Natural killer cell treated with Interleukin-12 subunit alpha and Interleukin-12 subunit beta and Interleukin-15 and Interleukin-18, amount 100 ng/mL, for 72 hours (primary cell): ENCODE measurements at regions not wholly inside any gene's neighbourhood (a gene's known extent, or its start where the extent isn't known, plus 50 kb on each side); places are given as distances from the start of the nearest gene placed in this dataset.

Experiments
- ATAC-seq, 2 donors: fragments of 150-1000 bp; cut with Tn5 transposase in 1 of 2; sonication (Bioruptor Pico), chemical (Tn5 transposase) in 1 of 2; 2 replicates each; pipeline ENCODE4 v1.10.0; 2021
- DNase-seq: peaks from one replicate; pipeline ENCODE4 v3.0.0; 2022; ENCODE audit warnings: low spot score
- H3K27ac Mint-ChIP-seq, 2 donors: 1 replicate in 1 of 2; 2 replicates in 1 of 2; pipeline ENCODE4 v1.8.0; 2022; ENCODE audit warnings: mixed read lengths in 2 of 2, mild to moderate bottlenecking in 1 of 2, moderate library complexity in 1 of 2
- H3K27me3 Mint-ChIP-seq, 2 donors: 1 replicate in 1 of 2; 2 replicates in 1 of 2; pipeline ENCODE4 v1.8.0; 2022; ENCODE audit warnings: mixed read lengths in 2 of 2
- H3K36me3 Mint-ChIP-seq: one replicate; pipeline ENCODE4 v1.8.0; 2022; ENCODE audit warnings: mixed read lengths
- H3K4me1 Mint-ChIP-seq, 2 donors: 1 replicate in 1 of 2; 2 replicates in 1 of 2; pipeline ENCODE4 v1.8.0; 2022; ENCODE audit warnings: low read depth in 2 of 2, mixed read lengths in 2 of 2, mild to moderate bottlenecking in 1 of 2
- H3K4me3 Mint-ChIP-seq: one replicate; pipeline ENCODE4 v1.8.0; 2022; ENCODE audit warnings: mixed read lengths
- H3K9me3 Mint-ChIP-seq: 2 replicates; pipeline ENCODE4 v1.8.0; 2022; ENCODE audit warnings: mixed read lengths

DNA sequence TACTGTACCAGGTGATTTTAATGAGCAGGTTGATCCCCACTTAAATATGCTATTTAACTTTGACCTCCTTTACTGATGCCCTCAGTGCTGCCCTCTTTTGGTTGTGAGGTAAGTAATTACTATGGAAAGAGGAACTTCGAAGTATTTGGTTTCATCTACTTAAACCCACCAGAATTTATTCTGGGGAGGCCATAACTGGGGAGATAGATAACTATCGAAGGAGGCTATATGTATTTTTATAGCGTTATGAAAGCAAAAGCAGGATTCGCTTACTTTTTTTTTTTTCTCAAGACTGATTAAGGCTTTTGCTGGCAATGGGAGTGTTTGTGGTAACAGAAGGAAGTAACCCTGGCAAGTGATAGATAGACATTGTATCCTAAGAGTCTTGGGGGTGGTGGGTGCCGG is 168.9 kb upstream of the CENPW start:
- ATAC-seq (no peak), DNase-seq (no peak)
- peaks cover 2% of the 10 kb centered on the region for H3K36me3 Mint-ChIP-seq
- H3K4me1 Mint-ChIP-seq = peaks cover 9 to 10% of the 10 kb centered on the region in 2 donors
- no peaks in the 10 kb centered on the region for H3K27me3 Mint-ChIP-seq
- peaks cover 2% of the 10 kb centered on the region for H3K9me3 Mint-ChIP-seq
- H3K4me3 Mint-ChIP-seq = peak overlapping the region; percentile 51
- no peak overlapping the region for H3K27ac Mint-ChIP-seq

DNA sequence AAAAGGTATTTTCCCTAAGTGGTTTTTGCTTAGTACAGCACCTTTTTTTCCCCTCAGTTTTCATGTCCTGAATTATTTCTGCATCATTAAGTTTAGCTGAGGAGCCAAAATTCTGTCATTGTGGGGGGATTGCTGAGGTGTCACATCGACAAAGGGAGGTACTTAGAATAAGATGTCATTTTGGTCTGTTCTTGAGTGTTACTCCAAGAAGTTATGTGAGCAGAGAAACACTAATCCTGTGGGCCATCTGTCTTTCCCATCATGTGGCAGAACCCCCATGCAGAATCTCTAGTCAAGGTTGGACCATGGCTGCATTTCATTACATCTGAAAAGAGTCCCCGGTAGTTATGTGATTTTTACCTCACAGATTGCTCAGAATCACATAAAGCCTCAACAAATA is 167.8 kb upstream of the CENPW start:
- ATAC-seq = no peak
- no peak overlapping the region for H3K4me3 Mint-ChIP-seq
- peaks cover 10 to 11% of the 10 kb centered on the region in 2 donors for H3K4me1 Mint-ChIP-seq
- no peaks in the 10 kb centered on the region for H3K36me3 Mint-ChIP-seq
- H3K27ac Mint-ChIP-seq = no peak overlapping the region
- no peaks in the 10 kb centered on the region for H3K27me3 Mint-ChIP-seq
- no peak for DNase-seq
- H3K9me3 Mint-ChIP-seq = no peaks in the 10 kb centered on the region

DNA sequence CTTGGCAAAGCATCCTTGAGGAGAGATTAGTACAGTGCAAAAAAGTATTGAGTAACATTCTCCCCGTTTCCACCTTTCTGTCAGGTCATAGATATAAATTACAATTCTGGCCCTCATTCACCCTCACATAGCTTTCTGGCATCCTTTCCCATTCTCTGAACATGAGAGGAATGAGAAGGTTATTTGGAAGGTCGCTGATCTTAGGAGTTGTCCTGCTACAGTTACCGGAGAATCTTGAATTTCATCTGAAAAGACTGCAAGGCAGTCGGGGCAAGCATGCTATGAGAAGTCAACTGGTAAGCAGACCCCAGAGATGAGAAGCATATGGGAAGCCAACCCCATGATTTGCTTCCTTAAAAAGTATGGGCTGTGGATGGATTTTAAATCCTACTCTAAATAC is 166.7 kb upstream of the CENPW start:
- Mint-ChIP-seq H3K9me3 (no peaks in the 10 kb centered on the region), H3K4me3 (no peak overlapping the region), H3K4me1 (peaks cover 10 to 11% of the 10 kb centered on the region in 2 donors), H3K27me3 (no peaks in the 10 kb centered on the region), H3K36me3 (no peaks in the 10 kb centered on the region), H3K27ac (no peak overlapping the region)
- DNase-seq = no peak
- ATAC-seq = no peak

DNA sequence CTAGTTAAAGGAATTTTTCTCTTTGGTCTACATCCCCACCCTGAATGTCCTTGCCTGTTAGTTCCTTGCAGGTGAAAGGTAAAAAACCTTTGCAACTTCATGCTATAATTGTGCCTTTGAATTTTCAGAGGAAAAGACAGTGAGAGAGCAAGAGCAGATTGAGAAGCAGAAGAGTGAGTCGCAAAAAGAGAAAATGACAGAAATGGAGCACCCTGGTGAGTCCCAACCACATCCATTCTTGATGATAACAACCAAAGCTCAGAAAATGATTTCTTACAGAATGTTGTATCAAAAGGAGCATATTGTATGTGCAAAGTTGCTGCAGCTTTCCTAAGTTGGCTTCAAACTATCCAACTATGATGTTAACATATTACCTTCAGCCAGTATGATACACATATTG is 165.2 kb upstream of the CENPW start:
- Mint-ChIP-seq H3K4me1 (peaks cover 10 to 11% of the 10 kb centered on the region in 2 donors), H3K36me3 (no peaks in the 10 kb centered on the region), H3K9me3 (no peaks in the 10 kb centered on the region)

DNA sequence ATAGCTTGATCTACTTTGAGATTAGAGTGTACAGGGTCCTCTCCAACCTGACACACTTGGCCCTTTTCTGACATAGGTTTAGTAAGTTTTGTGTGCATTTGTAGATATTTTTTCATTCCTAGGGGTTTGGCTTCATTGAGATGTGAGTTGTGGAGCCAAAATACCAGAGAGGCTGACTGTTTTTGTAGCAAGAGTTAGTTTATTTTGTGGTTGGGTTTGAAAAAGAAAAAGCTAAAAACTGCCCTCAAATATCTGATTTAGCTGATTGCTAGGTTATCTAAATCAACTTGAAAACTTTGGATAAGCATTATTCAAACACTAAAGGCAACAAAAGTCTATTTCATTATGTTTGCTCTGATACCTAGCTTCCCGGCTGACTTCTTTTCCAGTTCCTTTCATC is 164.7 kb upstream of the CENPW start:
- no peak overlapping the region for H3K4me3 Mint-ChIP-seq
- no peaks in the 10 kb centered on the region for H3K27me3 Mint-ChIP-seq
- H3K4me1 Mint-ChIP-seq = peaks cover 10 to 11% of the 10 kb centered on the region in 2 donors
- ATAC-seq (no peak), DNase-seq (no peak)
- no peak overlapping the region for H3K27ac Mint-ChIP-seq
- H3K36me3 Mint-ChIP-seq = no peaks in the 10 kb centered on the region
- no peaks in the 10 kb centered on the region for H3K9me3 Mint-ChIP-seq

More for the DNA sequence above, 165.2 kb upstream of the CENPW start:
- H3K4me3 Mint-ChIP-seq = no peak overlapping the region
- no peaks in the 10 kb centered on the region for H3K27me3 Mint-ChIP-seq
- no peak overlapping the region for H3K27ac Mint-ChIP-seq
- ATAC-seq = no peak
- no peak for DNase-seq

DNA sequence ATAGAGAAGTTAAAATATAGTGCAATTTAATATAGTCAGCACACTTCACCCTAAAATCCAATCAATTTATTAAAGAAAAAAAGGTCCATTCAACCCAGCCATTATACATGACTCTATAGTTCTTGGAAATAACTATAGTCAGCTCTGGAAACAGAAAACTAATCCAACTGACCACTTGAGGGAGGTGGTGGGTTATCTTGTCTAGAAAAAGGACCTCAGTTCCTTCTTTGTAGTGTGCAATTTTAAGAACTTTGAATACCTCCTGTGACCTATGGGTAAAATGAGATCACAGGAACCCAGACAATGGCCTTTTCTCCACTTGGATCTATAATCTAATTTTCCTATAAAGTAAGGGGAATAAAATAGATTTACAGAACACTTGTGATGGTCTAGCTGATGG is 163.6 kb upstream of the CENPW start:
- Mint-ChIP-seq H3K36me3 (no peaks in the 10 kb centered on the region), H3K9me3 (no peaks in the 10 kb centered on the region), H3K27me3 (no peaks in the 10 kb centered on the region), H3K4me3 (no peak overlapping the region), H3K4me1 (peaks cover 5% of the 10 kb centered on the region in 2 donors), H3K27ac (peak overlapping the region in 1 of 2 donors; percentile 81)
- ATAC-seq (no peak), DNase-seq (no peak)

DNA sequence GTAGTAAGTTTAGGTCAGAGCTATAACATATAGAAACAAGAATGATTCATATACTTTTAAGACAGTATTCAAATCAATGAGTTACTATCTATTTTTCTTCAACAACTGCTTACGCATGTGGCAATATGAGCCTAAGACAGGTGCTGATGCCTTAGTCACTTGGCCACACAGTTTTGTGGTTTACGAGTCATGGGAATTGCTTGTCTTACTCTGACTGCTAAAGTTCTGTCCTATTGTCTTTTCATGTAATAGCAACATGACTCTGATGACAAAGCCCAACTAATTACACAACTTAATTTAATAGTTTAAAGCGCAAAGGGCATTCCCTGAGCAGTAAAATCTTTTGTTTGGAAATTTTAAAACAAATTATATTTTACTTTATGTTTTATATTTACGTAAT is 159.3 kb upstream of the CENPW start:
- Mint-ChIP-seq H3K9me3 (peaks cover 2% of the 10 kb centered on the region), H3K4me3 (no peak overlapping the region), H3K36me3 (no peaks in the 10 kb centered on the region), H3K4me1 (peaks cover 4 to 5% of the 10 kb centered on the region in 2 donors), H3K27me3 (no peaks in the 10 kb centered on the region), H3K27ac (no peak overlapping the region)
- no peak for DNase-seq
- peak; percentile 75 to 78 for ATAC-seq

DNA sequence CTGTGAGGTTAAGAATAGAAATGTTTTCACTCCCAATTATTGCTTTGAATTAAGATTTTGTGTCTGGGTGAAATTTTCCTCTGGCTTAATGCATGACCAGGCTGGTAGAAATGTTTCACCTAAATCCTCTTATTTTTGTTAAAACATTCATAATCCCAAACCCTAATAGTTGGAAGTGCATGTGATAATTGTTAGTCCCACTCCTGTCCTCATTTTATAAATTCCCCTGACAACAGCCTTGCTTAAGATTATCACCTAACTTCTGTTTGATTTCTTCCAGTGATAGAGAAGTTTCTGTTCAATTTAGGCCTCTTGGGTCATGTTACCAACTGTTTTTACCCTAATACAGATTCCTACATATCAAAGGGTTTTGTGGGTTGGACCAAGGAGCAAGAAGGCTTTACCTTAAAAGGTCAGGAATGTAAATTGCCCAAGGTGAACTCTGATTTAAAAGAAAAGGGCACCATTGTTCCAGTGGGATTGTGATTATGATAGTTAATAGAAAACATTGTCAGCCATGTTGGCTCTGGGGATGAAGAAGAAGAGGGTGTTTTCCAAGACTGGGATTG is 158.7 kb upstream of the CENPW start:
- Mint-ChIP-seq H3K9me3 (peaks cover 4% of the 10 kb centered on the region), H3K4me3 (no peak overlapping the region), H3K36me3 (no peaks in the 10 kb centered on the region), H3K4me1 (no peaks in the 10 kb centered on the region), H3K27me3 (no peaks in the 10 kb centered on the region), H3K27ac (no peak overlapping the region)
- no peak for DNase-seq
- ATAC-seq = no peak

DNA sequence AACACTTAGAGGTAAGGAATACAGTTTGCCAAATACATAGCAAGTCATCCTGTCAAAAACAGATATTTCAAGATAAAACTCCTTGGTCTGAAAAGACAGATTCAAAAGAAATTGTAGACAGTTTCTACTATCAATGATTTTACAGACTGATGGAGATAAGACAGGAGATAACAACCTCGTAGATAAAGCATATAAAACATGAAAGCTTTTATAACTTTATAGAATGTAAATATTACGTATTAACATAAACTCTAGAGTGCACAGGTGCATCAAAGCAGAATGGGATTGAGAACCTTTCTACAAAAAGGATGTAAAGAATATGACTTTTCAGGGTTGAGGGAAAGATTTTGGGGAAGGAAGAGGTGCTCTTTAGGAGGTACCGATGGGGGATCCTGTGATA is 158.0 kb upstream of the CENPW start:
- H3K36me3 Mint-ChIP-seq = no peaks in the 10 kb centered on the region
- H3K4me1 Mint-ChIP-seq = no peaks in the 10 kb centered on the region
- H3K9me3 Mint-ChIP-seq = peaks cover 4% of the 10 kb centered on the region
- ATAC-seq (no peak), DNase-seq (no peak)
- H3K27ac Mint-ChIP-seq = no peak overlapping the region
- no peaks in the 10 kb centered on the region for H3K27me3 Mint-ChIP-seq
- no peak overlapping the region for H3K4me3 Mint-ChIP-seq

DNA sequence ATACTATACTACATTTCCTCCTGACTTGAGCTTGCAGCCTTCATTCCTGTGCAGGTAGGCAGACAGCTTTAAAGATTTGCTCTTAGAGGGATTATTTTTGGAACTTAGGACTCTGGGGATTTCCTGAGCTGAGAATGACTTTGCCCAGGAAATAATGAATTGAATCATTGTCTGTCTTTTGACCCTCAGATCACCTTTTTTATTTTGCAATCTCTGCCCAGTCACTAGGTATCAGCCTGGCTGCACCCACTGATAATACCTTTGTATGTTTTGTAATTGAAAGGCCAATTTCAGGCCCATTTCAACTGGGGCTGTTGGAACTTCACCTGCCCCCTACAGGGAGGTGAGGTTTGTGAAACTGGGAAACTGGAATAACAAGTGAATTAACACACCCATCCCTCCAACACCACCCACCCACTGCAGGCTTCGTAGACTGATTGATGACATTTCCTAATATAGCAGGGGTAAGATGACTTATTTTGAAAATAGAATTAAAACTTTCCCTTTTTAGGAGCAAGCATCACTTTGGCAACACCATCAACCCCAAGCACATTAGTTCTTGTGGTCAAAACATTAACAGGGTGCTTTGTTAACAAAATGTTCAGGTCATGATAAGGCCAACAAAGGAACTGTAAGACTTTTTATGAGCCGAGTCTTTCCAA is 157.1 kb upstream of the CENPW start:
- Mint-ChIP-seq H3K9me3 (peaks cover 4% of the 10 kb centered on the region), H3K36me3 (no peaks in the 10 kb centered on the region), H3K27ac (no peak overlapping the region), H3K27me3 (no peaks in the 10 kb centered on the region), H3K4me1 (no peaks in the 10 kb centered on the region), H3K4me3 (no peak overlapping the region)
- DNase-seq (no peak), ATAC-seq (no peak)

DNA sequence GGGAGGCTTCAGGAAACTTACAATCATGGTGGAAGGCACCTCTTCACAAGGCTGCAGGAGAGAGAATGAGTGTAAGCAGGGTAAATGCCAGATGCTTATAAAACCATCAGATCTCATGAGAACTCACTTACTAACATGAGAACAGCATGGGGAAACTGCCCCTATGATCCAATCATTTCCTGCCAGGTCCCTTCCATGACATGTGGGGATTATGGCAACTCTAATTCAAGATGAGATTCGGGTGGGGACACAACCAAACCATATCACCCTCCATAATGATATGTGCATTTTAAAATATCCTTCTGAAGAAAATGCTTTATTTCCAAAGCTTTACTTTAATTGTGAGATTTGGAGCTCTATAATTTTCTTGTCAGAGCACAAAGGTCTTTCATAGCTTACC is 154.1 kb upstream of the CENPW start:
- no peak for DNase-seq
- no peak for ATAC-seq
- Mint-ChIP-seq H3K4me1 (no peaks in the 10 kb centered on the region), H3K9me3 (peaks cover 4% of the 10 kb centered on the region), H3K27ac (no peak overlapping the region), H3K36me3 (no peaks in the 10 kb centered on the region), H3K27me3 (no peaks in the 10 kb centered on the region), H3K4me3 (no peak overlapping the region)

DNA sequence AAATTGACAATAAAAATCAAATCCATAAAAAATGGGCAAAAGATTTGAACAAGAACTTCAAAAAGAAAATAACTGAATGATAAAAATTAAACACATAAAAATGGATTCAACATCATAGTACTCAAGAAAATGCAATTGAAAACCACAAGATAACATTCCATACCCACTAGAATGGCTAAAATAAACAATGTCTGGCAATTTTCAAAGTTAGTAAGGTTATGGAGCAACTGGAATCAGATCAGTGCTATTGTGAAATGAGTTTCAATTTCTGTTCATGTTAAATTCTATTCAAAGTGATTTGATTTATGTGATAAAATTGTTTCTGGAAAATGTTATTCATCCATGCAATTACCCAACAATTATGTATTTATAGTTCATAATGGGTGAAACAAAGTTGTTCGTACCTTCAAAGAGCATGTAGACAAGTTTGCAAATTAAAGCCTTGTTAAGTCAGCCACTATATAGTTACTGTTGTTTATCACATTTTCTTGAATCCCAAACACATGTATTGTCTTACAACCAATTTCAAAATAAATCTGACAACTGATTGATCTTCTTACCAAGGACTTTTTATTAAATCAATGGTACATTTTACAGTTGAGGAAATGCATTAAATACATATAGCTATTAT is 151.5 kb upstream of the CENPW start:
- Mint-ChIP-seq H3K9me3 (peaks cover 4% of the 10 kb centered on the region), H3K27ac (no peak overlapping the region), H3K27me3 (no peaks in the 10 kb centered on the region), H3K4me3 (no peak overlapping the region), H3K4me1 (no peaks in the 10 kb centered on the region), H3K36me3 (no peaks in the 10 kb centered on the region)
- DNase-seq = no peak
- no peak for ATAC-seq

DNA sequence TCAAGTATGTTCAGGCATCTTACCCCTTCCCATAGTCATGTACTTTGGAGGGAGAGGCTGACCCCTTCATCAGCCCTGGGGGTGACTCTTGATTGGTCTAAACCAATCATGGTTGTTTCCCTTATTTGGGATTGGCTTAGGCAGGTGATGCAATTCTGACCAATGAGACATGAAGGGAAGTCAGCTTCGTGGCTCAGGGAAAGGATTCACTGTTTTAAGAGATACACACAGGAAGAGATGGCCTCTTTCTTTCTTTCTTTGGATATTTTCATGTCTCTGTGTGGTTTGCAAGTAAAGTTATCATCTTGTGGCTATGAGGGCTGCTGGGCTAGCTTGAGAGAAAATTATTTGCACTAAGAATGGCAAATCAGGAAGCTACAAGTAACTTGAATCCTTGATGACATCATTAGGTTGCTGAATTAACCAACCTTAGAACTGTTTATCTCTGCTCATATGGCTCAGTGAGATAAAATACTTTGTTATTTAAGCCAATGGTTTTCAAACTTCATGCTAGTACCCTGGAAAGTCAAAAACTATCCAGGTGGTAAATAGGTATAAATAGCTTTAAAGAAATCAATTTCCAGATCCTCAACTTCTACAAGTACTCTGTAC is 144.2 kb upstream of the CENPW start:
- no peak for DNase-seq
- Mint-ChIP-seq H3K27me3 (no peaks in the 10 kb centered on the region), H3K4me3 (no peak overlapping the region), H3K36me3 (no peaks in the 10 kb centered on the region), H3K4me1 (peaks cover 0 to 6% of the 10 kb centered on the region in 2 donors), H3K9me3 (peaks cover 7% of the 10 kb centered on the region), H3K27ac (no peak overlapping the region)
- ATAC-seq = no peak

DNA sequence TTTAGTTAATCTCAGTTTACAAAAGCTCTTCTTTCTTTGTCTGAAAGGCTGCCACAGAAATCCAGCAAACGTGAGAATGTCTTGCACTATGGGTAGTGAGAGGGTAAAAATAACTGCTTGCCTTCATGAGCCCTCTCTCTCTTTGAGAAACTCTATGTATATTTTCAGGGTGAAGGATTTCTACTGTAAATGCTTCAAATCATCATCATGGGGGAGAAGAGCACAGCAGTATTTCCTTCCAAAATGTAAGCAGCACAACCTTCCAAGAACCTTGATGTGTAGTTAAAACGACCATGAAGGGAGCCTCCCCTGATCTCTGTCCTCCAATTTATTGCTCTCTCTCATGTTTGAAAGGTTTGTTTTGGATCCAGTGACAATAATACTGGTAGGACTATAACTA is 141.3 kb upstream of the CENPW start:
- no peak overlapping the region for H3K27ac Mint-ChIP-seq
- ATAC-seq (no peak), DNase-seq (no peak)
- no peaks in the 10 kb centered on the region for H3K27me3 Mint-ChIP-seq
- H3K4me1 Mint-ChIP-seq = peaks cover 0 to 6% of the 10 kb centered on the region in 2 donors
- H3K36me3 Mint-ChIP-seq = no peaks in the 10 kb centered on the region
- no peak overlapping the region for H3K4me3 Mint-ChIP-seq
- H3K9me3 Mint-ChIP-seq = peaks cover 7% of the 10 kb centered on the region
